HG02571 (cell line): ENCODE measurements at regions not wholly inside any gene's neighbourhood (a gene's known extent, or its start where the extent isn't known, plus 50 kb on each side); places are given as distances from the start of the nearest gene placed in this dataset.
"Not testable (repeated sequence)": the region's sequence is repeated elsewhere in the genome, so short reads cannot be mapped to it uniquely, and the experiment has no call there.

ENCODE experiments used
- ATAC-seq: cut with Tn5 transposase; IDR thresholded peaks from one replicate; pipeline ENCODE4 v1.9.1; 2021; ENCODE audit warnings: mild to moderate bottlenecking, moderate library complexity; ENCODE audit not compliant: unreplicated experiment

DNA sequence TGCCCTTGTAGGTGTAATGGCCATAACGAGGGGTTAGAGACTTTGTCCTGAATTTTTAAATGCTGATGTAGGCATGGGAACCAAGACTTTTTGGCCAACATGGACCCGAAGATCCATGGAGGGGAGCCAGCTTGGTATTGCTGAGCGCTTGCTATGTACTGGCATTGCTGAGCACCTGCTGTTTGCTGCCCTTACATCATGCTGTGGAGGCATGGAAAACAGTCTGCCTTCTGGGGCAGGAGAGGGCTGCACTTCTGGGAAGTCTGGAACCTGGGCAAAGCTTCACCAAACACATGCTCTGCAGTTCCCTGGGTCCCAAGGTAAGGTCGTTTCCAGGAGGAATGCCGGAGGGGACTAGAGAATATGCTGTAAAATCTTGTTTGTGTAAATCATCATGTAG, 86.3 kb upstream of the CNIH3 start:
- no peak for ATAC-seq

DNA sequence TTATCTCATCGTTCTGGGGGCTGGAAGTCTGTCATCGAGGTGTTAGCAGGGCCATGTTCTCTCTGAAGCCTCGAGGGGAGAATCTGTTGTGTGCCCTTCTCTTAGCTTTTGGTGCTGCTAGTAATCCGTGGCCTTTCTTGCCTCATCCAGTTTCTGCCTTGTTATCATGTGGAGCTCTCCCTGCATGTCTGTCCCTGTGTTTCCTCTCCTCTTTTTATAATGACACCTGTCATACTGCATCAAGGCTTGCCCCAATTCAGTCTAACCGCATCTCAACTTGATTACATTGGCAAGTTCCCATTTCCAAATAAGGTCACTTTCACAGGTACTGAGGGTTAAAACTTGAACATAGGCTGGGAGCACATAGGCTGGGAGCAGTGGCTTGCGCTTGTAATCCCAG, 82.6 kb upstream of the CNIH3 start:
- no peak for ATAC-seq

GRCh38 chr1:224534731-224535130, 81.4 kb upstream of the CNIH3 start:
- no peak for ATAC-seq

DNA sequence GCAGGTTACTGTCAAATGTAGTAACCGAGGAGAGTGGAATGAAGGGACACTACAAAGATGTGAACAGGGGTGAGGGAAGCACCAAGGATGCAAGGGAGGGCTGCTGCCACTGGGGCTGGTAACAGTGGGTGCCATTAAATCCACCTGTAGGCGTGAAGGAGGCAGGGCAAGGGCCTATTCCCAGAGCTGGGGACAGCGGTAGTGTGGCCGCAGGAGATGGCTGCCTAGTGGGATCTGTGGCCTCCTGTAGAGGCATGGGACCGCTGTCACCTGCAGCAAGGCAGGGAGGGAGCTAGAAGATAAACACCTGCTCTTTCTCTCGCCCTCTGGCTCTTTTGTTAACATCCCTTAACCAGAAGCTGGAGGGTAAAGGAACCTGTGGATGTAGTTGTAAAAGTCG, 80.5 kb upstream of the CNIH3 start:
- no peak for ATAC-seq

DNA sequence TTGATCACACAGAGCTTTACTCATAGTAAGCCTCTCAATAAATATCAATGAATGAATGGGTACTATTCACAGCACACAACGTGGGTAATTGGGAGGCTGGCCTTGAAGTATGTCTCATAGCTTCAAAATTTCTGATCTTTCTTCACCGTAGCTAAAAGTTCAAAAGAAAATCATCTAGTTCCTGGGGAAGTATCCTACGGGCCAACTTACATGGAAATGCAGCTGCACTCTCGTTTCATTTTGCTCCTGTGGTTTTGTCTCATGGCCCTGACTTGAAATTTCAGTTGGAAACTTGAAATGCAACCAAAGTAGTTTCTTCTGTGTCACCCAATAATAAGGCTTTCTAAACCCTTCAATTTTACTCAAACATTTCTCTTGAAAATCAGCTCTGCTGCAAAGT, 76.1 kb upstream of the CNIH3 start:
- no peak for ATAC-seq

GRCh38 chr1:224540535-224540934, 75.6 kb upstream of the CNIH3 start:
- no peak for ATAC-seq

DNA sequence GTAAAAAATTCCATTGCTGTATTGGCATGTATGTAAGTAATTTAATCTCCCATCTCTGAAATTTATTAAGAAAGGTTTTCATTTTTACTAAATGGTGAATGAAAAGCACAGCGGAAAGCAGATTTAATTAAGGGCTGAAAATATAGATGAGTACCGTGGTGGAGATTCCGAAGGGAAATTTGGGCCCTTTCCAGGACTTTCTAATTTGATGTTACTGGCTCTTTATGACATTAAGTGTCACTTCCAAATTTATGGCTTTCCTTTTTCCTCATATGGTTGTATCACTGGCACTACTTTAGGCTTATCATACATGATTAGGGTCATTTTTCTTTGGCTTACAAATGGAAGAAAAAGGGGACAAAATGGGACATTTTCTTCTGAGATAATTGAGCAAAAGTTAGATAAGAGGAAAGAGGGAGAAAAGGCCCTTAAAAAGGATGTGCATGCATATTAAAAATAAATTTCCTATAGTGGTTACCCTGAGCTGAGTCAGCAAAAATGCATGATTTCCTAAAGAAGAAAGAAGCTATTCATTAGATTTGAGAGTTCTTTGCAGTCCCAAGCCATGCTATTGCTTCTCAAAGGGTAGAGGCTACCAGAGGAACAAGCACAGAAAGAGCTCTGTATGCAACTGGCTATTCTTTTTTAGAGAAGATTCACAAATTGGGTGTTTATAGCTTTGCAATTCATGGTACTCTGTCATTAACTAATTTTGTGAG, 74.9 kb upstream of the CNIH3 start:
- ATAC-seq, result no peak

GRCh38 chr1:224541901-224542630, 74.1 kb upstream of the CNIH3 start:
- no peak for ATAC-seq

DNA sequence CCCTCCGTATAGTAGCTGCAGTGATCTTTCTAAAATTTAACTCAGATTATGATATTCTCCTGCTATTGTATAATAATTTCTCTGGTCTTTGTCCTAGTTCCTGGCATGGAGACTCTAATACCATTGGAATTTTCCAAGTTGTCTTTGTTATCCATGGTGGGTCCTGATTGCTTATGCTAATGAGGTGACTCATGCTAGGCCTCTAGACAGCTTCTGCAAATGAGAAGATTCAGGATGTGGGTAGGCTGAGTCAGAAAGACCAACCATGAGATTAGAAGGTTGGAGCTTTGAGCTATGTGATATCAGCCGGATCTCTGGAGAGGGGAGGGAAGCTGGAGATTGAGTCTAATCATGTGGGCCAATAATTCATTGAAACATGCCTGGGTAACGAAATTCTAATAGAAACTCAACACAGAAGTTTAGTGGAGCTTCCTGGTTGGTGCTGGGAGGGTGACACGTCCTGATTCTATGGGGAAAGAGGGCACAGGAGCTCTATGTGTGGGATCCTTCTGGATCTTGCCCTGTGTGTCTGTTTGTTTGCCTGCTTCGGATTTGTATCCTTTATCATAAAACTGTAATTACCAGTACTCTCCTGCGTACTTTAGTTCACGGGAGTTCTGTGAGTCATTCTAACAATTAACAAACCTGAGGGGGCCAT, 73.2 kb upstream of the CNIH3 start:
- no peak for ATAC-seq

DNA sequence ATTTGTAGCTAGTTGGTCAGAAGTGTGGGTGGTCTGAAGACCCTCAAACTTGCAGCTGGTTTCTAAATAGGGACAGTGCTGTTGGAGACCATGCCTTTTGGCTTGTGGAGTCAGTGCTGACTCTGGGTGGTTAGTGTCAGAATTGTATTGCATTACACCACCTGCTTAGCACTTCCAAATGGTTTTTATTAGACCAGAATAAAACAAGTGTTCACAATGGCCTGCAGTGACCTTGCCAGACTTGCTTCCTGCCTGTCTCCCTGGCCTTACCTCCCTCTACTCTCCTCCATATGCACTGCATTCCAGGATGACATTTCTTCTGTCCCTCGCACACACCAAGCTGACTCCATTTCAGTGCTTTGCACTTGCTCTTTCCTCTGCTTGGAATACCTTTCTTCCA, 72.7 kb upstream of the CNIH3 start:
- no peak for ATAC-seq

- ATAC-seq, result no peak
Measured at GRCh38 chr1:224544346-224545110, 71.6 kb upstream of the CNIH3 start.

DNA sequence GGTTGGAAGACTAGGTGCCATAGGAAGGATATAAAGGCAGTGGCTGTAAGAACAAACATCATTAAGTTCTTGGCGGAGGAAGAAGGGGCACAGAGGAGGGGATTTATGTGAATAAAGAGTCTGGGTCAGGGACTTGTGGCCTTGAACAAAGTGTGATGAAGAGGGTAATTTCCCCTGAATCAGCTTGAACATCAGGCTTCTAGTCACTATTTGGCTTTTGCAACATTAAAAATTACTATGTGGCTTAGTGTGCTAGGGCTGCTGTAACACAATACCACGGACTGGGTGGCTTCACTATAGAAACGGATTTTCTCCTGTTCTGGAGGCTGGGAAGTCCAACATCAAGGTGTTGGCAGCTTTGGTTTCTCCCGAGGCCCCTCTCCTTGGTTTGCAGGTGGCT, 70.5 kb upstream of the CNIH3 start:
- ATAC-seq, result no peak

- ATAC-seq, result no peak
Measured at GRCh38 chr1:224548676-224549075, 67.4 kb upstream of the CNIH3 start.

- ATAC-seq, result not testable (repeated sequence)
Measured at GRCh38 chr1:224551189-224551588, 64.9 kb upstream of the CNIH3 start.

DNA sequence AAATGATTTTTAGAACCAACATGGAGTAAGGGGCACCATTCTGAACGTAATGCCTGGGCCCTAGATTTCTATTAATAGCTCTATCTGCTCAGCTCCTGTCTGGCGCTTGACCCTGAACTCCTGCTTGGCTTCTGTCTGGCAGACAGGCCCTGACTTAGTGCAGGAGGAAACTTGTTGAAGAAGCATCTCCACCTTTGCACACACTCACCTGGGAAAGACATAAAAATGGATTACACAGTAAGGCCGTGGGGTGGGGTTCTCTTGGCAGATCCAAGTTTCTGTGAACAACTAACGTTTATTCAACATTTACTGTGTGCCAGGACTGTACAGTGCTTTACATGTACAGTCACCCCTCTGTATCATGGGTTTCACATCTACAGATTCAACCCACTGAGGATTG, 62.1 kb upstream of the CNIH3 start:
- no peak for ATAC-seq

DNA sequence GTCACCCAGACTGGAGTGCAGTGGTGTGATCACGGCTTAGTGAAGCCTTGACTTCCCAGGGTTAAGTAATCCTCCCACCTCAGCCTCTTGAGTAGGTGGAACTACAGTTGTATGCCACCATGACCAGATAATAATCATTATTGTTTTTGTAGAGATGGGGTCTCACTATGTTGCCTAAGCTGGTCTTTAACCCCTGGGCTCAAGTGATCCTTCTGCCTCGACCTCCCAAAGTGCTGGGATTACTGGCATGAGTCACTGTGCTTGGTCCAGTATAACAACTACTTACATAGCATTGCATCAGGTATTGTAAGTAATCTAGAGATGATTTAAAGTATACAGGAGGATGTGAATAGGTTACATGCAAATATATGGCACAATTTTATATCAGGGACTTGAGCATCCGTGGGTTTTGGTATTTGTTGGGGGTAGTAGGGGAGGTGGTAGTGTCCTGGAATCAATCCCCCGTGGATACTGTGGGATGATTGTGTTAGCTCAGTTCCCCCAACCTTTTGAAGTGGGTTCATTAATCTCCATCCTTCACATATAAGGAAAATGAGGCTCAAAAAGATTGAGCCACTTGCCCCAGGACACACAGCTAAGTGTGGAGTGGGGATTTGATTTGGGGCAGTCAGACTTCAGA, 61.4 kb upstream of the CNIH3 start:
- no peak for ATAC-seq

DNA sequence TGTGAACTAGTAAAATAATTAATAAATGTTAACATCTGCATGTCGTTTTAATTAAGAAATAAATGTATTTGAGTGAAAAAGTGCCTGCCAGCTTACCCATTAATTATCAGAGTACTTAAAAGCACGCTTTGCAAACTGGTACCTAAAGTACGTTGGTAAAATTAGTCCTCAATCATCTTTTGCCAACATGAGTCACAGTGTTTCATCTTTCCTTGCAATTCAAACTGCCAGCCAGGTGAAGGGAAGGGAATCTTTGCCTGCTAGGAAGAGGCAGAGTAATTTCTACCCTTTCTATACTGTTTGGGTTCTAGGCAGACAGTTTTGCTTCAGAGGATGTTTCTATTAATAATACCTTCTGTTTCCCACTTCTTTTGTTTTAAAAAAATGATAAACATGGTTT, 57.2 kb upstream of the CNIH3 start:
- no peak for ATAC-seq

- no peak for ATAC-seq
Measured at GRCh38 chr1:224559981-224560728, 56.0 kb upstream of the CNIH3 start.

DNA sequence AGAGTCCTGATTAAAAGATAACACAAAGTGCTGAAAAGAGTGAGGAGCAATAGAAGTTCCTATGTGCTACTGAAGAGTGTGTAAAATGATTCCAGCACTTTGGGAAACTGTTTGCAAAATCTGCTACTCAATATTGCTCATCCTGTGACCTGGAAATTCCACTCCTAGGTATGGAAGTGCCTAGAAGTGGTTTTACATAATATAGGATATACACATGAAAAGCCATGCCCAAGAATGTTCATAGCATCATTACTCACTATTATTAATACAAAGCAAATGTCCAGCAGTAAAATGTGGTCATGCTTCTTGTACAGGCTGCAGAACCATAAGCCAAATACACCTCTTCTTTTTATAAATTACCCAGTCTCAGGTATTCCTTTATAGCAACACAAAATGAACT, 53.2 kb upstream of the CNIH3 start:
- not testable (repeated sequence) for ATAC-seq

DNA sequence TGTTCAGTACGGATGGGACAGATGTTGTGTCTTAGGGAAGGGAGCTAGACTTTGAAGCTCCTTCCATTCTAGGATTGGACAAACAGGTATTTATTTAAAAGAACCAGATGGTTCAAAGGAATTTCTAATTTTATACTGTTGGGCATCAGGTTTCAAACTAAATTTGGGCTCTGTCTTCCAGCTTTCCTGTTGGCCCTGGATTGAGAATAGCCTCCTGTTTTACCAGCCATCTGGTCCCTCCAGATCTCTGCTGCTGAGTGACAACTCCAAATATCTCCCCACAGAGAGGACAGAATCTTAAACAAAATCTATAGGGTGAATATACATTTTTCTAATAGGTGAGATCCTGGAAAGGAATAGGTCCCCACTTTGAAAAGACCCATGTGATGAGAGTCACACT, 52.5 kb upstream of the CNIH3 start:
- no peak for ATAC-seq
